Endothelial cell of hepatic sinusoid (primary cell): ENCODE measurements at regions not wholly inside any gene's neighbourhood (a gene's known extent, or its start where the extent isn't known, plus 50 kb on each side); places are given as distances from the start of the nearest gene placed in this dataset.

Experiments
- in situ Hi-C: cut with HindIII; loops from 2 replicates; pipeline ENCODE4 v1.10.0; 2017; ENCODE audit warnings: low sequenced_read_pairs

DNA sequence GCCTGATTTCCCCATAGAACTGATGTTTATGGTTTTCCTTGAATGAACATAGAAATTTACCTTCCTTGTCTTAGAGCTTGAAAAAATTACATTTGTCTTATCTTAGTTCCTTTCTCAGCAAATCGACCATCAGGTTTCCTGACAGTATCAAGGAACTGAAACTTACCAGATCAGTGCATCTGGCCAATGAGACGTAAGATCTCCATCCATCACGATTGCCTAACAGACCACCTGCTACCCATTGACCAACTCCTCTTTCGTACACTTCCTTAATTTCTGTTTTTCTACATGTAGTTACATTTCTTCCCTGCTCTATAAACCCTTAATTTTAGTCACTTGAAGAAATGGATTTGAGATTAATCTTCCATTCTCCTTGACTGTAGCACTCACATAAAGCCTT, 57.4 kb upstream of the TMPRSS15 start:
- in situ Hi-C loops, result no loop called here

DNA sequence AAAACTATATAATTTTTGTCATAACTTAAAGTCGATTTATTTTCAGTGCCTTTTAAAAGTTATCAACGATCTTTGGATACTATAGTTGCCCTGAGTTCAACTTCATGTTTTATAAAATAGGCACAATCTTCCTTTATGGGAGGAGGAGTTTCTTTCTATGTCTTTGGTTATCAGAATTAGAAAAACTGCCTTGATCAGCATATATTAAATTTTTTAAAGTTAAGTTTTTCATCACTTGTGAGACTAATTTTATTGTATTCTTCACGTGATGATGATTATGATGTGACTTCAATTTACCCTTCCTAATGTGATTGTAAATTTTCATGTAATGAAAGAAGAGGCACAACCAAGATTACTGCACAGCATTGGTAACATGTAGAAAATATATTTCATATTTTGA, 58.2 kb upstream of the TMPRSS15 start:
- in situ Hi-C loops, result no loop called here

DNA sequence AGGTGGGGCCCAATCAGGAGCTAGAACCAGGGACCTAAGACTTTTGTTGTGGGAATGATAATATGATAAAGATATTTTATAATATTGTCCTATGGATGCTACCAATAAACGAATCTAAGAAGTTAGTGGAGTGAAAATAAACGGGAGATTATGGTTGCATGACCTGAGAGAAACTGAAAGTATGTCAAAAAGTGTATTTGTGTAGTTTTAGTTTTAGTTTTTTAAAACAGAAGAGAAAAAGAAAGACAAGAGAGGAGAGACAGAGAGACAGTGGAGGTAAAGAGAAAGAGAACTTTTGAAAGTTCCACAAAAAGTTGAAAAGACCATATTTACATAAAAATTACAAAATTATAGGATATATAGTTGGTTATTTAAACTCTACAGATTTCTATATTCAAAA, 64.1 kb upstream of the TMPRSS15 start:
- in situ Hi-C loops, result no loop called here

DNA sequence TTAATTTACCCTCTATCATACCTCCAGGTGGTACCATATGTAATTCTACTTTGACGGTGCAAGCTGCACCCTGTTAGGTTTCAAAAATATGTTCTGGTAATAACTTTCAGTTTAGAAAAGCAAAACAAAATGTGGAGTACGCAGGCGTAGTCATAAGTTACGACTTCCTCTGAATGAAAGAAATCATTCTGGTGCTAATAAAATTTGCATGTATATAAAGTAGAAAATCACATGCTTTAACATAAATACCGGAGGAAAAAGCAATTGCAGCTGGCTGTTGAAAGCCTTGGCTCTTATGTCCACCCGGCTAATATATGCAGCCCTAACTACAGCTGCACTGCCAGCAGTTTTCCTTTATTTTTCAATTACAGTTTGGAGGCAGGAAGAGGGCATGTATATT, 65.2 kb upstream of the TMPRSS15 start:
- in situ Hi-C loops, result no loop called here

DNA sequence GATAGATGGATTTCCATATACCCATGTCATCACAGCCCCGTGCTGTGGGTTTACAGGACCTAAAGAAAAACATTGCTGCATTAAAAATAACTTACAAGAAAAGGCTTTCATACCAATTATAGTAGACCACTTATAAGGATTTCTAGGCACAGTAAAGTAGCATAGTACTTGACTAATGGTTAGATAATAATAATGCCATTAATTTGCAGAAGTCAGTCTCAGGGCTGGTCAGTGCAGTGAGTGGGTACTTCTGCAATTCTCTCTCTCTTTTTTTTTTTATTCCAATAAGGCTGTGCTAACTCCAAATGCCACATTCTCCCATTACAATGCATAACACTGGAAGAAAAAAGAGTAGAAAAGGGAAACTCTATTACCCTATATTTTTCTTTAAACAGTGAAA, 73.1 kb upstream of the TMPRSS15 start:
- in situ Hi-C loops, result no loop called here

DNA sequence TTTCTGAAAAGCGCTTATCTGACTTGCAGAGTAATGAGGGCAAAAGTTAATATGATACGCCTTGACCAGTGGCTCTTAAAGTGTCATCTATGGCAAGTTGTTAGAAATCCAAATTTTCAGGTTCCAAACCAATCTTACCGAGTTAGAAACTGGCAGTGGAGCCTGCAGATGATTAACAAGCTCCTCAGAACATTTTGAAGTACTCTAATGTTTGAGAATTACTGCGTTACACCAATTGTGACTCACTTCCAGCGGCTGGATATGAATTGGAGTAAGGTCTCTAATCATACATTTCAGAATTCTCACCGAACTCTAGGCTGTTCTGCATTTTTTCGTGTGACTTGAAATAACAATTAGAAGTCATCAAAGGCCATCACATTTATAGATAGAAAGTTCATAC, 73.5 kb upstream of the TMPRSS15 start:
- in situ Hi-C loops, result no loop called here

DNA sequence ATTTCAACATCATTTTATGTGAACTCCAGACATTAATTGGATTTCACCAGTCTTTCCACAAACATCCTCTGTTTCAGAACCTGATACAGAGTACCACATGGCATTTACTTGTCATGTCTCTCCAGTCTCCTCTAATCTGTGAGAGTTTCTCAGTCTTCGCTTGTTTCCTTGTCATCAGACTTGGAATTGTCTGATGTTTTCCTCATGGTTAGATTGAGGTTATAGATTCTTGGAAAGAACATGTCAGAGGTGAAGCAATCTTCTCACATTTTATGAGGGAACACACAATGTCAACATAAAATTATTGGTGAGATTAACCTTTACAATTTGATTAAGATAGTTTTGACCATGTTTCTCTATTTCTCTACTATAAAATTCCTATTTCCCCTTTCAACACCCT, 74.9 kb upstream of the TMPRSS15 start:
- in situ Hi-C loops, result no loop called here

DNA sequence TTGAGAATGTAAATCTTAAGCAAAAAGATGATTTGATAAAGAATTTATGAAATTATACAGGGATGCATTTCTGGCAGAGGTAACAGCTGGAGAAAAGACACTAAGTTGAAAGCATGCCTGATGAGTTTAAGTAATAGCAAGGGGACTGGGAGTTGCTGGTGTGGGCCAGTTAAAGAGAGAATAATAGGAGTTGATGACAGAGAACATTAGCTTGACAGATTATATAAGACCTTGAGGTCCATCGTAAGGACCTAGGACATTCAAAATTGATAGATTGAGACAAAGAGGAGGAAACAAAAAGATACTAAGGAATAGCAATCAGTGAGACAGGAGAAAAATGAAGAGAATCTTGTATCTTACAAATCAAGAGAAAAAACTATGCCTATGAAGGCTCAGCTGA, 84.7 kb upstream of the TMPRSS15 start:
- in situ Hi-C loops, result no loop called here

DNA sequence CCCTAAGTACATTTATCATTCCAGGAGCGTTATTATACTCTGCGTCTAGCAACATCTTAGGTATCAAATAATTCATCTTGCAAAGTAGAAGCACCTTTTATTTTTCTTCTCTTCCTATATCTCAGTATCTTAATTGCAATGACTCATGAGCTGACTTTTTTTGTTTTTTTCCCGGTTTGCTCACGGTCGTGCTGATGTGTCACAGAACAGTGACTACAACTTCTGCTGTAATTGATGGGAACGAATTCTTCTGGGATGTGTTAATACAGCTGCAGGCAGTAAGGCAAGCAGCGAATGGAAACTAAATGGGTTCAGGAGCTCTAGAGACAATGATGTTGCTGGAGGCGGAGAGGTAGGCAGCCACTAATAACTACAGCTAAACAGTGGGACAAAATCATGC, 89.8 kb upstream of the TMPRSS15 start:
- in situ Hi-C loops, result no loop called here

DNA sequence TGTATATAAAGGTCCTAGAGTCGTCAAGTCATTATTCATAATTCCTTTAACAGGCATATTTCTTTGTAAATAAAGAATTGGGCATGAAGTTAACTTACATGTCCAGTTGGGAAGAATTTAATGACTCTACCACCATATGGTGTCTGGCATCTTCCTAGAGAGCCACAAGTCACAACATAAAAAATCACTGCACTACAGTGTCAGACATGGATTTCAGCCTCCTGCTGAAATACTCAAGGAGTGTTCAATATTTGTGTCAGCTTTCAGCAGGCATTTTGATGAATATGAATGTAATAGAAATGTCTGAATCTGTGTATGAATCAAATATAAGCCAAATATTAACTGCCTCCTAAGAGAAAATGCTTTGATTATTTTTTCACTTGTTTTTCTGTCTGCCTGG, 91.9 kb upstream of the TMPRSS15 start:
- in situ Hi-C loops, result no loop called here

DNA sequence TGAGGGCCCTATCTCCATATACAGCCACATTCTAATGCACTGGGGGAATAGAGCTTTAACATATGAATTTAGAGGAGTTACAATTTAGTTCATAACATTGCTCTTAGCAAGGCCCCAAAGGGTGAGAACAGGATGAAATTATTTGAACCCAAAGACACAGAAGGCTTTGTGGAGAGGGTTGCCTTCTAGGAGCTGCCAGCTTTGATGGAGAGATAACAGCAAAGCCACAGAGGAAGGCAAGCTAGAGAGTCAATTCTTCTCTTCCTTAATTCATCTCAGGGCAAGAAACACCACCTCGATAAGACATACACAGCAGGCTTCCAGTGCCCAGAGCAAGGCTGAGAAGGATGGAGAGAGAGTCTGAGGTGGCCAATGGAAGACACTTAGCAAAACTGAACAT, 94.8 kb upstream of the TMPRSS15 start:
- in situ Hi-C loops, result no loop called here

DNA sequence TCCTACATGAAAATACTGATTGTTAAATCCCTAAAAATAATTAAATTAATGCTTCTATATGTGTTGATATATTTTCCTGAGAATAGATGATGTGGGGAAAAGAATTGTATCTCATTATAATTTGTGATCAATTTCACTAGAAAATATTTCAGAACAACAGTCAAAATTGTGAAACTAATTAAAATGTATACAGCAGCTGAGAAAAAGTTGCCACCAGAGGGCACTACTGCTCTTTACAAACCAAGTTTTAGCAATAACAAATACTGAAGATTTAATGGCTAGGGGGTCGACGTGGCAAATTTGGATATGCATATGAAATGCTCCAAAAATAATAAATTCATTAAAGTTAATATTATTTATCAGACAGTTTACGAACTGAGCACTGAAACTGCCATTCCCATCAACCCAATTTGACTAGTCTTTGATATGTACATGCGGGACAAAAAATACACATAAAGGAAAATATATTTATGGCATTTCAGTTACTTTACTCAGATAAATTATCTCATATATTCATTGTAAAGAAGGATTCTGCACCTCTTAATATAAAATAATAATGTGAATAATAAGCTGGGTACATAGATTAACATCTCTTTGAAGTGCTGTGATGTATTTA, 96.3 kb upstream of the TMPRSS15 start:
- in situ Hi-C loops, result no loop called here

DNA sequence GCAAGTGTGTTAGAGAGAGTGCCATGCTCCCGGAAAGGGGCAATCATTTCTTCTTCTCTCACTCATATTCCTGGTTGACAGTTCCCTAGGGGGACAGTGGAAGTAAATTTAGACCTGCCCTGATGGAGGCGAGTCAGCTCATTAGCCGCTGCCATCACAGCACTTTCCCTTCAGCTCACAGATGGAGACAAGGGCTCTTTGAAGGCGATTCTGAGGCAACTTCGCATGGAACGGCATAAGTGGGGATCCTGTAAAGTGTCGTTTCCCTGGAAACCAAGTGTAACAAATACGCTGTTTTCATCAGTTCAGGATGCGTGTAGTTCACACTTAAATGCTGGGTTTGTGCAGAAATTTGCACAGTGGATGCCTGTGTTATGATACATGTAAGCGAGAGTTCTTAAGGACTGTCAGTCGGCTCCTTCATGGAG, 114.5 kb upstream of the TMPRSS15 start:
- in situ Hi-C loops, result no loop called here

DNA sequence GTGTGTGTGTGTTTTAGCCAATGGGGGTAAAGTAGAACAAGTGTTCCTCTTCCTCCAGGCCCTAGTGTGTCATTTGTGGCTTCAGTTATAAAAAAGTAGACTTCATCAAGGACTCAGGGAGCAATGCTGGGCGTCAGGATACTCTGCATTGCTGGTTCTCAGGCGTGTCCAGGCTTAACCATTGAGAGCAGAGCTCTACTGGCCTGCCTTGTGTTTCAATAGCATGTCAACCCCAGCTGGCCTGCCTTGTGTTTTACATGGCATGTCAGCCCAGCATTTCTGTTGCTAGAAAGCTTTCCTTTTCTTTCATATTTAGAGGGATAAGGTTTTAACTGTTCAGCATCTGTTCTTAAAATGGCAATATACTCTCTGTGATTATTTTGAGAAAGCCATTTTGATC, 117.6 kb upstream of the TMPRSS15 start:
- in situ Hi-C loops, result no loop called here

DNA sequence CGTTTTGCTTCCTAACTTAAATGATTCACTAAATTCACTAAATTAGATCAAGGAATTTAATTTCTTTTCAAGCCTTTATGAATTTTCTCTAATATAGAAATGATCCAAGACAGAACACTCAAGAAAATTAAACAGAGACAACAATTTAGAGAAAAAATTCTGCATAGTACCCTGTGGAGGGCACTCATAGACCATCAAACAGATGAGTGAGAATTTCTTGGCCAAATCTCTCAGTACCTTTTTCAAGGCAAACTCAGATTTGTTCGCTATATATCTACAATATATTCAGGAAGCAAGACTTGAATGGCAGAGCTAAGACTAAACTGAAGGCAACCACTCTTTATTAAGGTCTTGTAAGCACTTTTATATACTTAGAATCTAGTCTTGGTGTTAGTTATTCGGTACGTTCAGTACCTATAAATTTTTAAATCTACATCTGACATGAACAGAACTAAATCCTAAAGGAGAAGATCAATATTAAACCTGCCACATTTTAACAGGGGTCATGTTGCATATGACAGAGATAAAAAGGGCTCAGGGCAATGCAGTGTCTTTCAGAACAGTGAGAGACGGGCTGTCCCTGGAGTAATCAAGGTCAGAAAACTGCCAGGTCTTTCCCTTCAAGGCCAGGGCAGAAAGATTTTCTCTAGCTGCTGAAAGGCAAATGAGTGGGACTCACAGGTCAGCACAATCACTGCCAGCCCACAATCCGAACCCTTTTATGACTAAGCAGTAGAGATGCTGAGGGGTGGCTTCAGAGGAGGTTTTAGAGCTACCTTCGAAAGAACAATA, 118.8 kb upstream of the TMPRSS15 start:
- in situ Hi-C loops, result no loop called here

DNA sequence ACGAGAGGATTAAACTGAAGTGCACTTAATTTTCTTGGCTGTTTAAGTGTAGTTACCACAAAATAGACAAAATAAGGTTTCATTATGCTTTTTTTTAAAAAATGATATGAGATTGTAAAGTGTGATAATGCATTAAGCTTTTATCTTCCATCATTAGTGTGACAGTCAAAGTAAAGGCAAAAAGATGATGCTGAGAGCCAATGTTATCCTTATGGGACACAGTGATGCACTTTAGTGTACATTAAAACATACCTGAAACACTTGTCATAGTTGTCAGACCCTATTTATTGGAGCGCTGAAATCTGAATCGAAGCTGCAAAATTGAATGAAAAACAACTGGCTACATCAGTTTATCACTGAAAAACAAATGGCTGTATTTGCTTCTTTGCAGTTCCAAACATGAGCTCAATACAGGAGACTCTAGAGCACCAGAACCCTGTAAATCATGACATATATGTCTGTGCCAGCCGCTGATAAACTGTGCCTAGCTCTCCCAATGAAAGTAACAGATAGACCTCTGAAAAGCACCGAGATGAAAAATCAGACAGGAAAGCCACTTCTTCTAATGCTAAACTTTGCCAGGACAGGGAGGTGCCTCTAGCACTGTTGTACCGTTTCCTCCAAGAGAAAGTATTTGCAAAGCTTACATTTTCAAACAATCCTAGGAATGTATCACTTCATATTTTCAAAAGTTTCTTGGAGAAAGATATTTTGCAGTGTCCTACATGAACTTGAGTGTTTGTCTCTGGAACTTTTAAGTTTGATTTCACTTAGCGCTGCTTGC, 120.7 kb upstream of the TMPRSS15 start:
- in situ Hi-C loops, result no loop called here

DNA sequence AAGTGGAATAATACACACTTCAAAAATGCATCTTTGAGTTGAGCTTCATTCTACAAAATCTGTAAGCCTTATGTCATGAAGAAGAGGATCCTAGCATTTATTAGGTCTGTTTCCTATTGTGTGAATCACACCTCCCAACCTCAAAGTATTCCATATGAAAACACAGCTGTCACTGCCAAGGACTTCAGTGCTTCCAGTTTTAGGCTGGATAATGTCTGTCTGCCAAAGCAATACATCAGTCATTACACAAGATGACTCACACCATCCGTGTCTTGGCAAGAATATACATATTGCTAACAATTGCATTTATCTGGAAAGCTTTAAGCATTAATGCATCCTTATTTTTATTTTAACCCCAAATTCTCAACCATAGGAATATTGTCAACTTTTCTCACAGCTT, 125.7 kb upstream of the TMPRSS15 start:
- in situ Hi-C loops, result no loop called here

DNA sequence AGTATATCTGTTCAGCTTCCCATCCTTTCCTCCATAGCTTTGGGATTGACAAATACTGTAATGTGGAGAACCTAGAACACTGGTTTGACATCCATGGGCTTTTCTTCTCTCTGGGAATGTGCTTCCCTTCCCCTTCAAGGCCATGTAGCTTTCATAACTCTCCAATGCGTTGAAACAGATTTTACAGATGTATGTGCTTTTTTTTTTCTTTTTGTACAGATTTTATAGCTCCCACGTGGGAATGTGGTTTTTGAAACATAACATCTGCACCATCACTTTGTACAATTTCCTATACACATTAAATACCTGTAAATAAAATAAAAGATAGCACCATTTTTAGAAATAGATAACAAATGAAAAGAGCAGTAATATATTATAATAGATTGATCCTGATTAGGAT, 138.5 kb upstream of the TMPRSS15 start:
- in situ Hi-C loops, result no loop called here

DNA sequence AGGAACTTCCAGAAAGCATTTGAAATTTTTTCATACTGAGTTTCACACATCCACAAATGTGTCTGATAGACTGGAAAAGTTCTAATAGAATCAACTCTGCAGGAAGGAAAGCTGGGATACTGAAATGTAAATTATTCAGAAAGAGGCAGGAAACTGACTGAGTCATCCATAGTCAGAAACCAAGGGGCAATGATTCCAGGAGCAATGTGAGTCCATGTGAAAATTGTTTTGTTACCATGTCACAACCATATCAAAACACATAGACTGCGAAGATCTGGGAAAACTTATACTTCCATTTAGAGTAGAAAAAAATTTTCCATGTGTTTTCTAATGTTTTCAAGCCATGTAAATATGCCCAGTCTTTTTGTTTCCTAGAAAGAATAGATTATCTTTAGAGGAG, 142.3 kb upstream of the TMPRSS15 start:
- in situ Hi-C loops, result no loop called here

DNA sequence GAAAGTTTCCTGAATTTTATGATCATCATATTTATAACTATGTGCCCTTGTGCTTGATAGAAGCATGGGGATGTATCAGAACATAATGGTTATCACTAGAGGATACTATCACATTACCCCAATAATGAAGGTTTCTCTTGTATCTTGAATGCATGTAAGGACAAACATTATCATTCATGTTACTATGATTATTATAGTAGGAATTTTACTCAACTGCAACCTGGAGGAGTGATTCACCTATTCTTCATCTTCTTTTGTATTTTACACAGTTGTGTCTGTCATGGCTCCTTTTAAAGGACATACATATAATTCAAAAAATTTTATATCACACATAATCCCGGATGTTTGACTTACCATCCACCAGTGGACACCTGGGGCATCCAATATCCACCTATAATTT, 143.8 kb upstream of the TMPRSS15 start:
- in situ Hi-C loops, result no loop called here

DNA sequence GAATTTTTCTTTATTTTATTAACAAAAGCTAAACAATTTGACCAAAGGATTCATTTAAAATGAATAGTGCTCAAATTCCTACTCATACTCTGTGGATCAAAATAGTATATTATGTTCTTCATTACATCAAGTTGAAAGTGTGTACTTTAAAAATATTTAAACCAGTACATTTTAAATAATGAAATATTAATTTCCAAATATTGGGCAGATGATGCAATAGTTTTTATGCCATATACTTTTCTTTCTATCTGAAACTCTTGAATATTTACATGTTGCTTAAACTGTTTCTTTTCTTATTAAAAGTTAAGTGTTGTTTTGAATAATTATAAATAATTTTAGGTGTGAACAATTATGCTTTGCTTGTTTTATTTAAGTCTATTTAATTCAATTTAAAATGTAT, 144.7 kb upstream of the TMPRSS15 start:
- in situ Hi-C loops, result no loop called here
